Ovary (tissue), 7 donors: ENCODE measurements at regions not wholly inside any gene's neighbourhood (a gene's known extent, or its start where the extent isn't known, plus 50 kb on each side); places are given as distances from the start of the nearest gene placed in this dataset.

ENCODE experiments used
- DNase-seq, 5 donors: peaks; one replicate each; pipeline ENCODE4 v3.0.0-alpha.2; 2019 to 2020
- H3K27ac ChIP-seq, 2 donors: fragments of 200-600 bp; one replicate each; pipeline versions ENCODE4 v1.5.1 to v1.8.0; 2019 to 2022
- H3K27me3 ChIP-seq: fragments of 200-600 bp; one replicate; pipeline ENCODE4 v1.8.0; 2022
- H3K36me3 ChIP-seq: fragments of 200-600 bp; sonication (generic); one replicate; pipeline ENCODE4 v1.5.1; 2019
- H3K4me1 ChIP-seq: one replicate; pipeline ENCODE4 v1.8.1; 2013; ENCODE audit warnings: mild to moderate bottlenecking, moderate library complexity; ENCODE audit not compliant: insufficient read depth
- H3K4me3 ChIP-seq: fragments of 200-600 bp; sonication (generic); one replicate; pipeline ENCODE4 v1.5.1; 2017
- H3K9me3 ChIP-seq, 2 donors: fragments of 200-600 bp in 1 of 2; sonication (generic) in 1 of 2; one replicate each; pipeline versions ENCODE4 v1.5.1 to v1.8.1; 2013 to 2019; ENCODE audit warnings: mild to moderate bottlenecking in 1 of 2, moderate library complexity in 1 of 2
- CTCF ChIP-seq, 3 donors: fragments of 450-650 bp in 2 of 3; fragments of 200-600 bp in 1 of 3; IDR thresholded peaks; one replicate each; pipeline versions ENCODE4 v1.5.1 to v1.8.0; 2016 to 2022; ENCODE audit warnings: antibody characterized with exemption in 3 of 3, mild to moderate bottlenecking in 1 of 3
- EP300 ChIP-seq: sonication (generic); formaldehyde crosslinking; IDR thresholded peaks from one replicate; pipeline ENCODE4 v1.6.1; 2017; ENCODE audit warnings: antibody characterized with exemption
- POLR2A ChIP-seq: fragments of 450-650 bp; IDR thresholded peaks from one replicate; pipeline ENCODE4 v1.6.1; 2017; ENCODE audit warnings: antibody characterized with exemption, mild to moderate bottlenecking, moderate library complexity
- WGBS, 3 donors: extraction: QIAGEN DNeasy Blood & Tissue Kit in 1 of 3; methylation state at CpG; one replicate each; pipeline versions ENCODE4 v1.1.5 to v1.1.7; 2013 to 2017; 5-methylcytosine and 5-hydroxymethylcytosine counted together
- intact Hi-C, 4 donors: fragments of 100-400 bp; cut with DNase I; formaldehyde crosslinking; loops; one replicate each; pipeline versions ENCODE4 v1.11.0 to v1.15.1; 2022 to 2023
- donor health status: DM: no; HTN: no; CAD: no; lungs with moderate emphysema.
- donor health status: DM: no; HTN: no; CAD: no.
- donor health status: Bipolar disorder and iron deficiency.
- donor health status: DM: no; HTN: no; CAD: no.
- donor health status: DM: yes; HTN: yes; CAD: no.

GRCh38 chr10:34001831-34002230 is 667.4 kb upstream of the NRP1 start:
- intact Hi-C loops = no loop called here
- no peak overlapping the region for H3K27ac ChIP-seq
- no peaks in the 10 kb centered on the region for H3K27me3 ChIP-seq
- DNase-seq = no peak
- H3K9me3 ChIP-seq = no peaks in the 10 kb centered on the region
- H3K4me3 ChIP-seq = no peak overlapping the region
- H3K4me1 ChIP-seq = peaks cover 1% of the 10 kb centered on the region
- WGBS, 3 donors = 78 to 82% (median 80%) methylated on average over 5 of the region's 5 CpGs
- no peak for TF ChIP-seq POLR2A
- no peak for TF ChIP-seq CTCF (IDR thresholded peaks at IDR 0.05)
- TF ChIP-seq EP300 = no peak
- H3K36me3 ChIP-seq = no peaks in the 10 kb centered on the region

GRCh38 chr10:34001087-34001580 is 666.7 kb upstream of the NRP1 start:
- H3K27me3 ChIP-seq = no peaks in the 10 kb centered on the region
- no peaks in the 10 kb centered on the region for H3K9me3 ChIP-seq
- H3K4me1 ChIP-seq = no peaks in the 10 kb centered on the region
- DNase-seq = no peak
- TF ChIP-seq POLR2A (no peak), CTCF (IDR thresholded peaks at IDR 0.05) (no peak), EP300 (no peak)
- no peak overlapping the region for H3K4me3 ChIP-seq
- intact Hi-C loops = no loop called here
- WGBS, 3 donors = 50 to 51% (median 50%) methylated on average over 5 of the region's 5 CpGs
- no peaks in the 10 kb centered on the region for H3K36me3 ChIP-seq
- no peak overlapping the region for H3K27ac ChIP-seq

- H3K36me3 ChIP-seq = no peaks in the 10 kb centered on the region
- no peaks in the 10 kb centered on the region for H3K27me3 ChIP-seq
- WGBS, 3 donors = 97 to 98% (median 98%) methylated on average over 5 of the region's 5 CpGs
- H3K4me1 ChIP-seq = peaks cover 3% of the 10 kb centered on the region
- TF ChIP-seq EP300 (no peak), CTCF (IDR thresholded peaks at IDR 0.05) (no peak), POLR2A (no peak)
- H3K9me3 ChIP-seq = no peaks in the 10 kb centered on the region
- H3K27ac ChIP-seq = no peak overlapping the region
- DNase-seq = no peak
- intact Hi-C loops = no loop called here
- H3K4me3 ChIP-seq = no peak overlapping the region
Measured at GRCh38 chr10:33993917-33994316, 659.5 kb upstream of the NRP1 start.

- WGBS, 3 donors = 92 to 94% (median 93%) methylated on average over 3 of the region's 3 CpGs
- H3K27me3 ChIP-seq = no peaks in the 10 kb centered on the region
- H3K4me3 ChIP-seq = no peak overlapping the region
- intact Hi-C loops = no loop called here
- H3K4me1 ChIP-seq = peaks cover 3% of the 10 kb centered on the region
- no peaks in the 10 kb centered on the region for H3K9me3 ChIP-seq
- no peaks in the 10 kb centered on the region for H3K36me3 ChIP-seq
- no peak overlapping the region for H3K27ac ChIP-seq
- TF ChIP-seq EP300 = no peak
- no peak for TF ChIP-seq CTCF (IDR thresholded peaks at IDR 0.05)
- no peak for TF ChIP-seq POLR2A
- DNase-seq = no peak
Measured at GRCh38 chr10:33991924-33992323, 657.5 kb upstream of the NRP1 start.
